ENCODE measurements at regions not wholly inside any gene's neighbourhood (a gene's known extent, or its start where the extent isn't known, plus 50 kb on each side); places are given as distances from the start of the nearest gene placed in this dataset.

DNA sequence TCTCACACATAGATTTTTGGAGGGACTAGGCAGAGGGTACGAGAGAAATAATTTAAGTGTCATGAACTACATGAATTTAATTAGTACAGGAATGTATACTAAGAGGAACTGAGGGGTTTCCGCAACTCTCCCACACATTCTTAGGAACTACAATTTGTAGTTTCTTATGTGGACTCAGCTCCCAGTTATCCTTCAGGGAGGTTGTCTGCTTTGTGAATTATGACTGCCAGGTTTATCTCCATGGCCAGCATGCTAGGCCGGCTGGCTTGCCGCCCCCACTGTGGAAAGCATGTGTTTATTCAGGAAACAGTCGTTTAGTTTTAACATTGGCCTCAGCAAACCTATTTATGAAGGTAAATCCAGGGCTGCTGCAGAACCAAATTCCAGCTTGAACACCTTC, 415.0 kb downstream of the KCTD16 start:
- TF ChIP-seq, protein P1, sequence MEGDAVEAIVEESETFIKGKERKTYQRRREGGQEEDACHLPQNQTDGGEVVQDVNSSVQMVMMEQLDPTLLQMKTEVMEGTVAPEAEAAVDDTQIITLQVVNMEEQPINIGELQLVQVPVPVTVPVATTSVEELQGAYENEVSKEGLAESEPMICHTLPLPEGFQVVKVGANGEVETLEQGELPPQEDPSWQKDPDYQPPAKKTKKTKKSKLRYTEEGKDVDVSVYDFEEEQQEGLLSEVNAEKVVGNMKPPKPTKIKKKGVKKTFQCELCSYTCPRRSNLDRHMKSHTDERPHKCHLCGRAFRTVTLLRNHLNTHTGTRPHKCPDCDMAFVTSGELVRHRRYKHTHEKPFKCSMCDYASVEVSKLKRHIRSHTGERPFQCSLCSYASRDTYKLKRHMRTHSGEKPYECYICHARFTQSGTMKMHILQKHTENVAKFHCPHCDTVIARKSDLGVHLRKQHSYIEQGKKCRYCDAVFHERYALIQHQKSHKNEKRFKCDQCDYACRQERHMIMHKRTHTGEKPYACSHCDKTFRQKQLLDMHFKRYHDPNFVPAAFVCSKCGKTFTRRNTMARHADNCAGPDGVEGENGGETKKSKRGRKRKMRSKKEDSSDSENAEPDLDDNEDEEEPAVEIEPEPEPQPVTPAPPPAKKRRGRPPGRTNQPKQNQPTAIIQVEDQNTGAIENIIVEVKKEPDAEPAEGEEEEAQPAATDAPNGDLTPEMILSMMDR (IDR thresholded peaks at IDR 0.05; ENCODE audit: low read length): no peak
- no peak for TF ChIP-seq EZH2 (IDR thresholded peaks at IDR 0.05; ENCODE audit: borderline replicate concordance, low read length)

Measured in OCI-LY1 (cell line).